ENCODE measurements at regions not wholly inside any gene's neighbourhood (a gene's known extent, or its start where the extent isn't known, plus 50 kb on each side); places are given as distances from the start of the nearest gene placed in this dataset.
"Not testable (repeated sequence)": the region's sequence is repeated elsewhere in the genome, so short reads cannot be mapped to it uniquely, and the experiment has no call there.

GRCh38 chr1:223046463-223046862 is 96.6 kb downstream of the TLR5 start:
- H3K4me1 Mint-ChIP-seq; H3K36me3 Mint-ChIP-seq (ENCODE audit: low read depth); intact Hi-C loops (cut with DNase I, micrococcal nuclease); H3K27ac Mint-ChIP-seq; DNase-seq; ATAC-seq; CTCF ChIA-PET; H3K9me3 Mint-ChIP-seq (ENCODE audit: low read depth); H3K4me3 Mint-ChIP-seq; H3K27me3 Mint-ChIP-seq: not testable (repeated sequence)
- POLR2A ChIA-PET: interaction anchor here (0.7 kb wide), 1 partner anchor 747 kb away, joined by 3 read pairs; no protein-coding TSS in a partner anchor

- Mint-ChIP-seq H3K4me3 (no peak overlapping the region), H3K4me1 (no peaks in the 10 kb centered on the region), H3K27ac (no peak overlapping the region), H3K27me3 (peaks cover 10% of the 10 kb centered on the region), H3K9me3 (ENCODE audit: low read depth) (peaks cover 6% of the 10 kb centered on the region), H3K36me3 (ENCODE audit: low read depth) (no peaks in the 10 kb centered on the region)
- POLR2A ChIA-PET: no interaction called here
- DNase-seq (no peak), ATAC-seq (no peak)
- CTCF ChIA-PET: no interaction called here
- intact Hi-C loops (cut with DNase I, micrococcal nuclease): no loop called here
Measured at GRCh38 chr1:223048026-223048425, 95.0 kb downstream of the TLR5 start.

- intact Hi-C loops (cut with DNase I, micrococcal nuclease): no loop called here
- Mint-ChIP-seq H3K4me3 (no peak overlapping the region), H3K27me3 (peaks cover 8% of the 10 kb centered on the region), H3K9me3 (ENCODE audit: low read depth) (no peaks in the 10 kb centered on the region), H3K4me1 (no peaks in the 10 kb centered on the region), H3K36me3 (ENCODE audit: low read depth) (no peaks in the 10 kb centered on the region), H3K27ac (no peak overlapping the region)
- CTCF ChIA-PET: no interaction called here
- ATAC-seq (no peak), DNase-seq (no peak)
- POLR2A ChIA-PET: no interaction called here
Measured at GRCh38 chr1:223052462-223052861, 90.6 kb downstream of the TLR5 start.

DNA sequence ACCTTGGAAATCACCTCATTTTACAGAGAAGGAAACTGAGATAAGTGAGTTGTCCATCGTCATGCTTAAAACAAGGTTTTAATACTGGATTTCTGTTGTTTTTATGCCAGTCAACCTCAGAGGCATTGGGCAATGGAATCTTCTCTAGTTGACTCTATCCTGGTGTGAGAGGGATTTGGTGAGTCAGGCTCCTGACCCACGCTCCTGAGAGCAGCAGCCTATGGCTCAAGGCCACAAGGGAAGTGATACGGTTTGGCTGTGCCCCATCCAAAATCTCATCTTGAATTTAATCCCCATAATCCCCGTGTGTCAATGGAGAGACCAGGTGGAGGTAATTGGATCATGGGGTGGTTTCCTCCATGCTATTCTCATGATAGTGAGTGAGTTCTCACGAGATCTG is 90.1 kb downstream of the TLR5 start:
- POLR2A ChIA-PET: no interaction called here
- Mint-ChIP-seq H3K36me3 (ENCODE audit: low read depth) (no peaks in the 10 kb centered on the region), H3K27ac (no peak overlapping the region), H3K9me3 (ENCODE audit: low read depth) (no peaks in the 10 kb centered on the region), H3K4me1 (no peaks in the 10 kb centered on the region), H3K27me3 (peaks cover 8% of the 10 kb centered on the region), H3K4me3 (no peak overlapping the region)
- ATAC-seq (no peak), DNase-seq (no peak)
- intact Hi-C loops (cut with DNase I, micrococcal nuclease): no loop called here
- CTCF ChIA-PET: no interaction called here

DNA sequence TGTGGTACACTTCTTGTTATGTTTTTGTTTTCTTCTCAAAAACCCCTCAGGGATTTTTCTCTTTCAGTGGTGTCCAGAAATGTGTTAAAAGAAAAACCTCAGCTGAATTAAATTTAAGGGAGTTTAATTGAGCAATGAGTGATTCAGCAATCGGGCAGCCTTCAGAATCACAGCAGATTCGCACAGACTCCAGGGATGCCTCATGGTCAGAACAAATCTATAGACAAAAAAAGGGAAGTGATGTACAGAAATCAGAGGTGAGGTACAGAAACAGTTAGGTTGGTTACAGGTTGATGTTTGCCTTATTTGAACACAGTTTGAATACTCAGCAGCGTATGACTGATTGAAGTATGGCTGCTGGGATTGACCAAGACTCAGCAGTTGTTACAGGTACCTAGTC is 86.2 kb downstream of the TLR5 start:
- Mint-ChIP-seq H3K9me3 (ENCODE audit: low read depth) (no peaks in the 10 kb centered on the region), H3K27ac (no peak overlapping the region), H3K36me3 (ENCODE audit: low read depth) (no peaks in the 10 kb centered on the region), H3K4me1 (no peaks in the 10 kb centered on the region), H3K27me3 (peaks cover 2% of the 10 kb centered on the region), H3K4me3 (no peak overlapping the region)
- ChIA-PET CTCF (no interaction called here), POLR2A (no interaction called here)
- intact Hi-C loops (cut with DNase I, micrococcal nuclease): no loop called here
- DNase-seq (no peak), ATAC-seq (no peak)

DNA sequence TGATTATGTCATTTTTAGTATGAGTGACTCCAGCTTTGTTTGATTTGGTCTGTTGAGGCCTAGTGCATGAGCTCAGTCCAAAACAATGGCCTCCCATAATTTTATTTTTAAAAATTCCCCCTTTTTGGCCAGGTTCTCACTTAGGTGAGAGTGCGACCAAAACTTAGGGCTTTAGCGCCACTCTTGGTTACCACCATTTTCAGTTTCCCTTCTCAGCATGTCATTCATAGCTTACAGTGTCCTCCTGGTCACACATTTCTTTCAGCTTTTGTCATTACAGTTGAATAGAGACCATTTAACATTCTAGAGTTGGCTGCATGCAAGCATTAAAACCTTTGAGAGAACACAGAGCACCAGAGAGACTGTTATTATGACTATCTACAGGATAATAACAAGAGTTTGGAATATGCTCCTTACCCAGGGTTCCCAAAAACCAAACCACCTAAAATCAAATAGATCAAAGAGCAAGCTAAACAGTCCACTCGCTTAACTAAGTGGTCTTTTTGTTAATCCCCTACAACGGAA is 85.4 kb downstream of the TLR5 start:
- CTCF ChIA-PET: no interaction called here
- H3K27ac Mint-ChIP-seq: no peak overlapping the region
- ATAC-seq: no peak

More for the DNA sequence above, 85.4 kb downstream of the TLR5 start:
- Mint-ChIP-seq H3K27me3 (peaks cover 2% of the 10 kb centered on the region), H3K9me3 (ENCODE audit: low read depth) (no peaks in the 10 kb centered on the region), H3K4me1 (no peaks in the 10 kb centered on the region), H3K36me3 (ENCODE audit: low read depth) (no peaks in the 10 kb centered on the region), H3K4me3 (no peak overlapping the region)
- no peak for DNase-seq
- POLR2A ChIA-PET: no interaction called here
- intact Hi-C loops (cut with DNase I, micrococcal nuclease): no loop called here
